Uterus (tissue), 3 donors: ENCODE measurements at regions not wholly inside any gene's neighbourhood (a gene's known extent, or its start where the extent isn't known, plus 50 kb on each side); places are given as distances from the start of the nearest gene placed in this dataset.

Experiments used
- DNase-seq, 2 donors: peaks; one replicate each; pipeline ENCODE4 v3.0.0-alpha.2; 2019 to 2020
- H3K27ac ChIP-seq, 2 donors: fragments of 200-600 bp; sonication (generic); 1 replicate in 1 of 2; 2 replicates in 1 of 2; pipeline ENCODE4 v1.5.1; 2016 to 2018
- H3K27me3 ChIP-seq, 2 donors: fragments of 200-600 bp; sonication (generic); one replicate each; pipeline ENCODE4 v1.5.1; 2018 to 2019; ENCODE audit warnings: control low read depth in 1 of 2
- H3K36me3 ChIP-seq, 2 donors: fragments of 200-600 bp; sonication (generic); one replicate each; pipeline ENCODE4 v1.5.1; 2019; ENCODE audit warnings: control low read depth in 1 of 2
- H3K4me1 ChIP-seq, 2 donors: fragments of 200-600 bp; sonication (generic); one replicate each; pipeline ENCODE4 v1.5.1; 2018 to 2019; ENCODE audit warnings: control low read depth in 1 of 2
- H3K4me3 ChIP-seq, 2 donors: fragments of 200-600 bp; sonication (generic); 1 replicate in 1 of 2; 2 replicates in 1 of 2; pipeline ENCODE4 v1.5.1; 2018 to 2019; ENCODE audit warnings: mild to moderate bottlenecking in 1 of 2
- H3K9me3 ChIP-seq, 2 donors: fragments of 200-600 bp; sonication (generic); one replicate each; pipeline ENCODE4 v1.5.1; 2019; ENCODE audit warnings: control low read depth in 1 of 2
- POLR2A ChIP-seq, 2 donors: fragments of 450-650 bp; IDR thresholded peaks; one replicate each; pipeline ENCODE4 v1.6.1; 2016; ENCODE audit warnings: antibody characterized with exemption in 2 of 2, mild to moderate bottlenecking in 1 of 2, moderate library complexity in 1 of 2
- intact Hi-C: fragments of 100-400 bp; cut with DNase I; formaldehyde crosslinking; loops from one replicate; pipeline ENCODE4 v1.15.1; 2023; ENCODE audit warnings: low total_unique reads
- TF ChIP-seq, protein P1 (sequence below), 4 experiments: fragments of 200-600 bp in 2 of 4; fragments of 450-650 bp in 2 of 4; sonication (generic) in 2 of 4; IDR thresholded peaks; one replicate each; pipeline ENCODE4 v1.5.1; 2016 to 2019; ENCODE audit warnings: antibody characterized with exemption in 4 of 4, mild to moderate bottlenecking in 2 of 4, moderate library complexity in 1 of 4
- donor health status: DM: yes; HTN: yes; CAD: no.

DNA sequence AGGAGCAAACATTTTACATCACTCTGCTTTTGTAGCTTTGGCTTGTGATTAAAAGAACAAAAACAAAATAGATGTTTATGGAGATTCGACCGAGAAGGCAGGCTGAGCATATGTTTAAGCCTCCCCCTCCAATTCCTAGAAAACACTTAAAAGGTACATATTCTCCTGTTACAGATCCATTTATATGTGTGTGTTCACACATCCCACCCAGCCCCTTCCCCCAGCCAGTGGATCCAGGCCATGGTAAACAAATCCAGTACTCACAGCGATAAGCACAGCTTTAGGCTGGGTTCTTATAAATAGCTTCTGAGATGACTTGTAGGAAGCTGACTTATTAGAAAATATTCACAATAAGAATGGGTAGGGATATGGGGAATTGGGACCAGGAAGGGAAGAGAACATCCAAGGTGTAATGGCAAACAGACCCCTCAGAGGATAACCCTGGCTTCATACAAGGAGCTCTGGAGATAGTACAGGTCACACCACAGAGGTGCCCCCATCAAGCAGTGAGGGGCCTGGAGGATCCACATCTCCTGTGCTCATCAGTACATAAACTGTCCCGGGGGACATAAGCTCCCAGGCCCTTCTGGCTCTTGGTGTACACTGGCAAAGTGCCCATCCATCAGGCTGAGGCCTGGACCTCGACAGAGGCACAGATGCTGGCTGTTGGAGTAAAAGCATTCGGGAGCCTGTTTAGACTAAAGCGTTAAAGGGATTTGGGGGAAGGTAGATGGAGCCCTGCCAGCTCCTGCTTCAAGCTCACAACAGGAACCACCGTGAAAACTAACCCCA, 70.0 kb upstream of the UBE2E1 start:
- no peaks in the 10 kb centered on the region for H3K27me3 ChIP-seq
- H3K4me1 ChIP-seq = peaks cover 0 to 6% of the 10 kb centered on the region in 2 donors
- H3K27ac ChIP-seq = no peak overlapping the region
- peak in 1 of 2 donors; percentile 32 for DNase-seq
- intact Hi-C loops = no loop called here
- no peak overlapping the region for H3K4me3 ChIP-seq
- no peaks in the 10 kb centered on the region for H3K9me3 ChIP-seq
- TF ChIP-seq, protein P1, sequence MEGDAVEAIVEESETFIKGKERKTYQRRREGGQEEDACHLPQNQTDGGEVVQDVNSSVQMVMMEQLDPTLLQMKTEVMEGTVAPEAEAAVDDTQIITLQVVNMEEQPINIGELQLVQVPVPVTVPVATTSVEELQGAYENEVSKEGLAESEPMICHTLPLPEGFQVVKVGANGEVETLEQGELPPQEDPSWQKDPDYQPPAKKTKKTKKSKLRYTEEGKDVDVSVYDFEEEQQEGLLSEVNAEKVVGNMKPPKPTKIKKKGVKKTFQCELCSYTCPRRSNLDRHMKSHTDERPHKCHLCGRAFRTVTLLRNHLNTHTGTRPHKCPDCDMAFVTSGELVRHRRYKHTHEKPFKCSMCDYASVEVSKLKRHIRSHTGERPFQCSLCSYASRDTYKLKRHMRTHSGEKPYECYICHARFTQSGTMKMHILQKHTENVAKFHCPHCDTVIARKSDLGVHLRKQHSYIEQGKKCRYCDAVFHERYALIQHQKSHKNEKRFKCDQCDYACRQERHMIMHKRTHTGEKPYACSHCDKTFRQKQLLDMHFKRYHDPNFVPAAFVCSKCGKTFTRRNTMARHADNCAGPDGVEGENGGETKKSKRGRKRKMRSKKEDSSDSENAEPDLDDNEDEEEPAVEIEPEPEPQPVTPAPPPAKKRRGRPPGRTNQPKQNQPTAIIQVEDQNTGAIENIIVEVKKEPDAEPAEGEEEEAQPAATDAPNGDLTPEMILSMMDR (IDR thresholded peaks at IDR 0.05) = no peak
- no peak for TF ChIP-seq POLR2A (IDR thresholded peaks at IDR 0.05)
- no peaks in the 10 kb centered on the region for H3K36me3 ChIP-seq

DNA sequence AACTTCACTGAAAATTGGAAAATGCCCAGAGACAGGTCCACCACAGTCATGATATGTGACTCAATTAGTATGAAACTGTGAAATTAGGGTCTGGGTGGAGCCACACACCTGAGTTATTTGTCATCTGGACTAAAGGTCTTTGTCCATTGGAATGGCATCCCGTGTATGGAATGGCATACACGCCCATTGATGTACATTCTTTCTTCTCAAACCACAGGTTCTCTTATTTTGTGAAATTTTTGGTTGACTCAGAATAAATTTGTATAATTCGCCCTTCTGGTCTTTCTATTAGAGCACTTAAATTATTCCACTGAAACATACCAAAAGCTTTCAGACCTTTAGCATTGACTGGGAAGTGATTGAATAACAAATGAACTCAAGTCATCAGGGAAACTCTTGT, 66.8 kb upstream of the UBE2E1 start:
- H3K9me3 ChIP-seq = no peaks in the 10 kb centered on the region
- TF ChIP-seq, protein P1 (IDR thresholded peaks at IDR 0.05) = no peak
- TF ChIP-seq POLR2A (IDR thresholded peaks at IDR 0.05) = no peak
- DNase-seq = no peak
- no peaks in the 10 kb centered on the region for H3K27me3 ChIP-seq
- intact Hi-C loops = no loop called here
- no peak overlapping the region for H3K4me3 ChIP-seq
- H3K27ac ChIP-seq = peak overlapping the region in 1 of 2 donors; percentile 20
- peaks cover 0 to 6% of the 10 kb centered on the region in 2 donors for H3K4me1 ChIP-seq
- H3K36me3 ChIP-seq = no peaks in the 10 kb centered on the region

DNA sequence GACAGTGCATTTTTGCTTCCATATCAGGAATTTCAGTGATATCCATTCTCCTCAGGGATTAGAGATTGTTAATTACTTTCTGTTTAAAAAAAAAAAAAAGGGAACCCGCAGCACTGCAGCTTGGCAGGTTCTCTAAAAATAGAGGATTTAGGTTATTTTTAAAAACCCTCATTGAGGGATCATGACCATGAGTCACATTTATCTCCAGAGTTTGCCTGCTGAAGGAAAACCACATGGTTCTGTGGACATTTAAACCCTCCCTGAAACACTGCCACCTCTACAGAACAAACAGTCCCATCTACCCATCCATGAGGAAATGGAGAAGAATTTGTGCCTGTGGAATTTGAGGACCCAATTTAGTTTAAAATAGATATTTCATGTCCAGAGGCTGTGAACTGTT, 66.2 kb upstream of the UBE2E1 start:
- Histone ChIP-seq H3K36me3 (no peaks in the 10 kb centered on the region), H3K4me3 (no peak overlapping the region), H3K27me3 (no peaks in the 10 kb centered on the region), H3K4me1 (peaks cover 0 to 6% of the 10 kb centered on the region in 2 donors), H3K9me3 (no peaks in the 10 kb centered on the region), H3K27ac (peak overlapping the region in 1 of 2 donors; percentile 20)
- DNase-seq = no peak
- intact Hi-C loops = no loop called here
- TF ChIP-seq POLR2A (IDR thresholded peaks at IDR 0.05) = no peak
- TF ChIP-seq, protein P1 (IDR thresholded peaks at IDR 0.05) = no peak

DNA sequence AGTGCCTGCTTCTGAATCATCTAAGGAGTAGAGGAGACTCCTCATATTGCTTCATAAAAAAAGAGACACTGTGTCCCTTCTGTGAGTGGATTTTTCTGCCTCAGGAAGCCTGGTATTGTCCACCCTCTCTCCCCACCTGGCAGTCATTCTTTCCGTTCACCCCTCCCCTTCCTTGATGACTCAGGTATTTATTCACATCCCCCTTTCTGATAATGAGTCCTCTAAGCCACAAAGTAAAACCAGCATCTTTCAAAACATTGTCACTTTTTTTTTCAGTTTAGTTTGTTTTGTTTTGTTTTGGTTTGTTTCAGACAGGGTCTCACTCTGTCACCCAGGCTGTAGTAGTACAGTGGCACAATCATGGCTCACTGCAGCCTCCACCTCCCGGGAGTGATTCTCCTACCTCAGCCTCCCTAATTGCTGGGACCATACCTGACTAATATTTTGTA, 65.2 kb upstream of the UBE2E1 start:
- Histone ChIP-seq H3K9me3 (no peaks in the 10 kb centered on the region), H3K27me3 (no peaks in the 10 kb centered on the region), H3K36me3 (no peaks in the 10 kb centered on the region), H3K27ac (no peak overlapping the region), H3K4me1 (peaks cover 0 to 6% of the 10 kb centered on the region in 2 donors), H3K4me3 (no peak overlapping the region)
- DNase-seq = peak in 1 of 2 donors; percentile 35
- TF ChIP-seq, protein P1 (IDR thresholded peaks at IDR 0.05) = no peak
- TF ChIP-seq POLR2A (IDR thresholded peaks at IDR 0.05) = no peak
- intact Hi-C loops = no loop called here

DNA sequence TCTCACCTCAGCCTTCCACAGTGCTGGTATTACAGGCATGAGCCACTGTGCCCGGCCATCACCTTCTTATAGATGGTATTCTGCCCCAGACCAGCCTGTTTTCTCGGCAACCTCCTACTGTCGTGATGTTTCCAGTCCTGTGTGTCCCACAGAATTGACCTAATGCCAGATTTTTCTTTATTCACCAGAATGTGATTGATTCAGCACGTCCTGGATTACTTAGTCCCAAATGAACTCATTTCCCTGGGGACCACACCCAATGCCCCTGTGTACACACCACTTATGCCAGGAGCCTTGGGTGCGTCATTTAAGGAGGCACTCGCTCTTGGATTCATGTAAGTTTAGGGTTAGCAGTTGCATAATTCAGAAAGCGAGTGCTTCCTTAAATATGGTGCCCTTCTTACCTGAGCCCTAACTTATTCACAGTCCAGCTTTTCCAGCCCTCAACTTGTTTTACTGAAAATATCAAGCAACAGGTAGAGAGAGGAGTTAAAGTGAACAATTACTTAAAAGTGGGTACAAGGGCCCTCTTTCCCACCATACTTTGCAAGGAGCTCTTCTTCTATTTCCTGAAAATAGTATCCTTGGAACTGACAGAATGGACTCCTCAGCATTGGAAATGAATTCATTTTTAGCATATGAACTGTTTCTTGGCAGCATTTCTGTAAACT, 64.6 kb upstream of the UBE2E1 start:
- Histone ChIP-seq H3K27ac (no peak overlapping the region), H3K36me3 (no peaks in the 10 kb centered on the region), H3K4me1 (peaks cover 0 to 6% of the 10 kb centered on the region in 2 donors), H3K27me3 (no peaks in the 10 kb centered on the region), H3K4me3 (no peak overlapping the region), H3K9me3 (no peaks in the 10 kb centered on the region)
- no peak for DNase-seq
- TF ChIP-seq, protein P1 (IDR thresholded peaks at IDR 0.05) = no peak
- no peak for TF ChIP-seq POLR2A (IDR thresholded peaks at IDR 0.05)
- intact Hi-C loops = no loop called here
